ENCODE measurements at regions not wholly inside any gene's neighbourhood (a gene's known extent, or its start where the extent isn't known, plus 50 kb on each side); places are given as distances from the start of the nearest gene placed in this dataset.

DNA sequence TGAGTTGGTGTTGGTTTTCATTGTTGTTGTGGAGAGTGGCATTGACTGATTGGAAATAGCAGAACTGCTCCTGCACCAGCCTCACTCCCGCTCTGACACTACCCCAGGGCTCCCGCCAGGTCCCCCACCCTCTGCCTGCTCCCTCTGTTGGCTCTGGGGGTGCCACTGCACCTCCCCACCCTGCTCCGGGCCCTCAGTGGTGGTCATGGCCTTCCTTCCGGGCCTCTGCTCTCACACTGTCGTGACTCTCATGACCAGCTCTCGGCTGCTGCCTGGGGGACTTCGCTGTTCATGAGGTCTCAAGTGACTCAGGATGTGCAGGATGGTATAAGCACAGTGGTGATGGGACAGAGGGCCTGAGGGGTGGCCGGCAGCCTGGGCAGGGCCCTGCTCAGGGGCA is 113.2 kb downstream of the MARCHF4 start:
- H3K4me3 ChIP-seq (ENCODE audit: low read depth, low read length), result no peak overlapping the region
- no peaks in the 10 kb centered on the region for H3K27me3 ChIP-seq (ENCODE audit: control insufficient read depth, insufficient read depth, low read length)
- TF ChIP-seq CTCF (IDR thresholded peaks at IDR 0.05), result no peak
- H3K9ac ChIP-seq, result no peak overlapping the region
- H3K36me3 ChIP-seq (ENCODE audit: control insufficient read depth, insufficient read depth, low read length), result no peaks in the 10 kb centered on the region
- H3K27ac ChIP-seq, result no peak overlapping the region
- H3K4me1 ChIP-seq, result no peaks in the 10 kb centered on the region
- H3K9me3 ChIP-seq (ENCODE audit: control insufficient read depth, low read length), result no peaks in the 10 kb centered on the region
- H3K4me2 ChIP-seq (ENCODE audit: low read length), result no peak overlapping the region
- H2AFZ ChIP-seq, result no peak overlapping the region
- no peaks in the 10 kb centered on the region for H3K79me2 ChIP-seq

- H3K27me3 ChIP-seq (ENCODE audit: control insufficient read depth, insufficient read depth, low read length), result no peaks in the 10 kb centered on the region
- no peaks in the 10 kb centered on the region for H3K9me3 ChIP-seq (ENCODE audit: control insufficient read depth, low read length)
- H2AFZ ChIP-seq, result no peak overlapping the region
Observed at GRCh38 chr2:216257089-216257488, 115.2 kb downstream of the MARCHF4 start.

More at GRCh38 chr2:216257089-216257488, 115.2 kb downstream of the MARCHF4 start:
- no peak overlapping the region for H3K4me3 ChIP-seq (ENCODE audit: low read depth, low read length)
- TF ChIP-seq CTCF (IDR thresholded peaks at IDR 0.05), result no peak
- no peak overlapping the region for H3K4me2 ChIP-seq (ENCODE audit: low read length)
- H3K36me3 ChIP-seq (ENCODE audit: control insufficient read depth, insufficient read depth, low read length), result no peaks in the 10 kb centered on the region
- H3K79me2 ChIP-seq, result no peaks in the 10 kb centered on the region
- no peak overlapping the region for H3K27ac ChIP-seq
- no peak overlapping the region for H3K9ac ChIP-seq
- no peaks in the 10 kb centered on the region for H3K4me1 ChIP-seq

All from parathyroid adenoma (tissue), 2 donors.